ENCODE measurements at regions not wholly inside any gene's neighbourhood (a gene's known extent, or its start where the extent isn't known, plus 50 kb on each side); places are given as distances from the start of the nearest gene placed in this dataset.

DNA sequence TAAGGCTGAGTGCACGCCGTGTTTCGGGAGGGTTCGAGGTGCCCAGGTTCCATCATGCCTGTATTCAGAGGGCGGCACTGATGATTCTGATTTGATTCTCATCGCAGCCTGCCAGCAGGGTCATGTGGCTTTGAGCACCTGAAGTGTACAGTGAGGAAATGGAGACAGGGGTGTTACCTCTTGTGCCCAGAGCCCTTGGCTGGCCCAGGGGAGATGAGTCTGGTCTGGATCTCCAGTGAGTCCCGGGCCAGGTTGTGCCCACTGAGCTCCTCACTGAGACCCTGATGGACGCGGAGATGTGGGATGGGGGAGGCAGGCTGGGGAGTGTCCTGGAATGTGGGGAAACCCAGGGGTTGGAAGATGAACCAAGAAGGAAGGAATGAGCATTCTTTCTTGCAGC, 54.7 kb downstream of the GADD45G start:
- Mint-ChIP-seq H3K27ac (ENCODE audit: unreplicated experiment) (peak overlapping the region; percentile 59), H3K4me1 (ENCODE audit: low read depth, unreplicated experiment) (peaks cover 50% of the 10 kb centered on the region), H3K9me3 (ENCODE audit: unreplicated experiment) (peaks cover 37% of the 10 kb centered on the region), H3K36me3 (ENCODE audit: unreplicated experiment) (peaks cover 5% of the 10 kb centered on the region), H3K27me3 (ENCODE audit: unreplicated experiment) (peaks cover 41% of the 10 kb centered on the region), H3K4me3 (ENCODE audit: unreplicated experiment) (no peak overlapping the region)
- no peak for DNase-seq
- TF ChIP-seq, protein P1, sequence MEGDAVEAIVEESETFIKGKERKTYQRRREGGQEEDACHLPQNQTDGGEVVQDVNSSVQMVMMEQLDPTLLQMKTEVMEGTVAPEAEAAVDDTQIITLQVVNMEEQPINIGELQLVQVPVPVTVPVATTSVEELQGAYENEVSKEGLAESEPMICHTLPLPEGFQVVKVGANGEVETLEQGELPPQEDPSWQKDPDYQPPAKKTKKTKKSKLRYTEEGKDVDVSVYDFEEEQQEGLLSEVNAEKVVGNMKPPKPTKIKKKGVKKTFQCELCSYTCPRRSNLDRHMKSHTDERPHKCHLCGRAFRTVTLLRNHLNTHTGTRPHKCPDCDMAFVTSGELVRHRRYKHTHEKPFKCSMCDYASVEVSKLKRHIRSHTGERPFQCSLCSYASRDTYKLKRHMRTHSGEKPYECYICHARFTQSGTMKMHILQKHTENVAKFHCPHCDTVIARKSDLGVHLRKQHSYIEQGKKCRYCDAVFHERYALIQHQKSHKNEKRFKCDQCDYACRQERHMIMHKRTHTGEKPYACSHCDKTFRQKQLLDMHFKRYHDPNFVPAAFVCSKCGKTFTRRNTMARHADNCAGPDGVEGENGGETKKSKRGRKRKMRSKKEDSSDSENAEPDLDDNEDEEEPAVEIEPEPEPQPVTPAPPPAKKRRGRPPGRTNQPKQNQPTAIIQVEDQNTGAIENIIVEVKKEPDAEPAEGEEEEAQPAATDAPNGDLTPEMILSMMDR (IDR thresholded peaks at IDR 0.05; ENCODE audit: partially characterized antibody, unreplicated experiment), result no peak

DNA sequence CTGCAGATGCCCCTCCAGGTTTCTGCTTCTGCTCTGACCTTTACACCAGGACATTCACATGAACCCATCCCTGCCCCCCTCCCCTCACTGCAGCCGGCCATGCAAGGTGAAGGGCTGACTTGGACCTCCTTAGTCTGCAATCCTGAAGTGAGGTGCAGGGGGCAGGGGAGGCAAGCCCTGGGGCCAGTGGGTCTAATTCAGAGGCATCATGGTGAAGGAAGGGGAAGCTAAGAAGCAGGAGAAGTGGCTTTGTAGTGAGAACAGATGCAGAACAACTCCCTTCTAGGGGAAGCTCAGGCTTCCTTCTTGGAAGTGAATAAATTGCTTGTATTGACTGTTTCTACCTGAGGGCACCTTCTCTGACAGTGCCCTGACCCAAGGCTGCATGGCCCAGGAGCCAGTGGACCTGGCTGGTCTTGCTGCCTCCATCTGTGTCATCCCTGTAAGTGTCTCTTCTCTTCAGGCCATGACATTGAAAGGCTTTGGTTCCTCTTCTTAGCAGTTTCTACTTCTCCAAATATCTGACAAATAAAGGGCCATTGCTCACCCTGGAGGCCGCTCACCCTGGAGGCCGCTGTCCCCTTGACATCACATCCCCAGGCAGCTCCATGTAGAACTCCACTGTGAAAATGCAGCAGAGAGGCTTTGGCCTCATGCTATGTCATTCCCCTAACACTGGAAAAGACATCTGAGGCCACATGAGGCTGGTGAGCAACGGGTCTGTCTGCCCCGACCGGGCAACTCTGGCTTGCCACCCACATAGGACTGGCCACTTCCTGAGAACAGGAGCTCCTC, 55.3 kb downstream of the GADD45G start:
- Mint-ChIP-seq H3K27me3 (ENCODE audit: unreplicated experiment) (peaks cover 40% of the 10 kb centered on the region), H3K36me3 (ENCODE audit: unreplicated experiment) (peaks cover 5% of the 10 kb centered on the region)

DNA sequence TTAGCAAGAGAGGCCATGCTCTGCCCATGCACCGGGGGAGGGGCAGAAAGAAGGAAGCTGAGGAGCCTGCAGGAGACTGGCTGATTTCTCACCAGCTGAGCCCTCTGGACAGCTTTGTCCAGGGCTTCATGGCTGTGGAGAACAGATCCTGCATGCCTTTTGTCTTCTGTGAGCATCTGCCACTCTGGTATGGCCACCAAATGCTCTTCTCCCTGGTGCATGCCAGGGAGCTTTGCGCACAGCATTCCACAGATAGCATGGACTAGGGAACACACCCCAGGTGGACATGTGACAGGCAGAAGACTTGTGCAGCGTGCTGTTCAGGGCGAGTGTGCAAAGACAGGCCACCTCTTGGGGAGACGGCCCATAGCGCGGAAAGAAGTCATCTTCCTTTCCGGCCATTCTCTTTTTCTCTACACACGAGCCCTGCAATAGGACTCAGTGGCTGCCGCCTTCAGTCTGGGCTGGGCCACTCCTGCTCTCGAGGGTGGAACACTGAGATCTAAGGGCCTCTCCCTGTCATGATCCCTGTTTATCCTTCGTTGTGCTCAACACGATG, 56.7 kb downstream of the GADD45G start:
- H3K27me3 Mint-ChIP-seq (ENCODE audit: unreplicated experiment), result peaks cover 38% of the 10 kb centered on the region

More for the DNA sequence above, 55.3 kb downstream of the GADD45G start:
- H3K9me3 Mint-ChIP-seq (ENCODE audit: unreplicated experiment), result peaks cover 35% of the 10 kb centered on the region
- peaks cover 52% of the 10 kb centered on the region for H3K4me1 Mint-ChIP-seq (ENCODE audit: low read depth, unreplicated experiment)
- no peak overlapping the region for H3K27ac Mint-ChIP-seq (ENCODE audit: unreplicated experiment)
- DNase-seq, result no peak
- TF ChIP-seq, protein P1 (IDR thresholded peaks at IDR 0.05; ENCODE audit: partially characterized antibody, unreplicated experiment), result no peak
- no peak overlapping the region for H3K4me3 Mint-ChIP-seq (ENCODE audit: unreplicated experiment)

DNA sequence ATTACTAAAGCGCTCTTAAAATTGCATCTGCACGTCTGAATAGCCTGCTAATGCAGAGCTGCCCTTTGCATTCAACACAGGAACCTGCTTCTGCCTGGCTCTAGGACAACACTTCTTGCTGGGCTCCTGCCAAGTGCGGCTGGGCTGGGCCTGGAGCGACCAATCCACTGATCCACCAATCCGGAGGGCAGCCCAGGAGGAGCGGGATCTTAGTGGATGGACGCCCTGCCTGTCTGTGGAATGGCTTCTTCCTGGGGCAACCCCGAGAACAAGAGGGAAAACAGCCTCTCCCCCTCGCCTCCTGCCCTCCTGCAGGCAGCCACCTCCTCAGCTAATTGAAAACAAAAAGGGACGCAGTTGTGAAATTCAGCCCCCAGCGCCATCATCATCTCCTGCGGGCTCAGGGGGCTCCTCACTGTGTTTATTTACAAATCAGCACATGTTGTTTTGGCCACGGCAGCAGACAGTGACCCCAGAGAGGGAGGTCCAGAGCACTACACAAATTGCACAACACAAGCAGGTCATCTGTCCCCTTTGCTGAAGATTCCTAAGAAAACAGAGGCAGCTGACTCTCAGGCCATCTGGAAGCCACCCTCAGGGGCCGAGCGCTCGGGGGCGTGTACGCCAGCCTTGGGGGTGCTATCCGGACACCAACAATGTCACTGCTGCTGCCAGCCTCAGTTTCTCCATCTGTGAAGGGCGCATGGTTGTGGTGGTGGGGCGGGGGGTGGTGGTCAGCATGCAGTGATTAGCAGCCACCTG, 57.3 kb downstream of the GADD45G start:
- Mint-ChIP-seq H3K27me3 (ENCODE audit: unreplicated experiment) (peaks cover 32% of the 10 kb centered on the region), H3K36me3 (ENCODE audit: unreplicated experiment) (peaks cover 5% of the 10 kb centered on the region), H3K27ac (ENCODE audit: unreplicated experiment) (peak overlapping the region; percentile 95), H3K9me3 (ENCODE audit: unreplicated experiment) (peaks cover 30% of the 10 kb centered on the region), H3K4me1 (ENCODE audit: low read depth, unreplicated experiment) (peaks cover 47% of the 10 kb centered on the region), H3K4me3 (ENCODE audit: unreplicated experiment) (peak overlapping the region; percentile 70)
- TF ChIP-seq, protein P1 (IDR thresholded peaks at IDR 0.05; ENCODE audit: partially characterized antibody, unreplicated experiment), result no peak
- DNase-seq, result peak; percentile 90

More for the DNA sequence above, 56.7 kb downstream of the GADD45G start:
- Mint-ChIP-seq H3K27ac (ENCODE audit: unreplicated experiment) (peak overlapping the region; percentile 95), H3K9me3 (ENCODE audit: unreplicated experiment) (peaks cover 36% of the 10 kb centered on the region), H3K4me1 (ENCODE audit: low read depth, unreplicated experiment) (peaks cover 51% of the 10 kb centered on the region), H3K4me3 (ENCODE audit: unreplicated experiment) (peak overlapping the region; percentile 70), H3K36me3 (ENCODE audit: unreplicated experiment) (peaks cover 10% of the 10 kb centered on the region)
- TF ChIP-seq, protein P1 (IDR thresholded peaks at IDR 0.05; ENCODE audit: partially characterized antibody, unreplicated experiment), result no peak
- peak; percentile 64 for DNase-seq

Data from glutamatergic neuron (in vitro differentiated cells).